ENCODE measurements at regions not wholly inside any gene's neighbourhood (a gene's known extent, or its start where the extent isn't known, plus 50 kb on each side); places are given as distances from the start of the nearest gene placed in this dataset.

GRCh38 chr16:86368261-86368660 is 142.1 kb upstream of the FOXF1 start:
- Histone ChIP-seq H3K4me3 (no peak overlapping the region), H3K4me1 (no peaks in the 10 kb centered on the region), H3K9me3 (no peaks in the 10 kb centered on the region), H3K36me3 (no peaks in the 10 kb centered on the region), H3K27me3 (peaks cover 0 to 27% of the 10 kb centered on the region in 2 donors), H3K27ac (no peak overlapping the region)
- 74 to 79% methylated on average over 12 of the region's 12 CpGs for WGBS, 2 donors
- DNase-seq (ENCODE audit: low spot score in 2 of 2): no peak
- no peak for TF ChIP-seq CTCF (IDR thresholded peaks at IDR 0.05)
- no peak for TF ChIP-seq EP300 (IDR thresholded peaks at IDR 0.05)
- no peak for TF ChIP-seq POLR2A (IDR thresholded peaks at IDR 0.05)

DNA sequence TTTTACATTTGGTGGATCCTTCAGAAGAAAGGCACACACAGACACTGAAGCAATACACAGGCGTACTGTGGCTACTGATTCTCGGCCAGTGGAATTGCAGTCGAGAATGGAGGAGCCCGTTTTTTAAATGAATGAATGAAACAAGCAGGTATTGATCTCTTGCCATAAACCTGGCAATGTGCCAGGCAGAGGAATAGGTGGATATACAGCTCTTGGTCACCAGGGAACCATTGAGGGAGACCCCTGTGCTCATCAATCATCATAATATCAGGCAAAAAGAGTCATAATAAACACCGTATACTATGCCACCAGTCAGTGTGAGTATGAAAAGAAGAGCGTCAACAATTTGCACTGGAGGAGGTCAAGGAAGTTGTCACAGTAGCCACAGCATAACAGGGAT is 140.3 kb upstream of the FOXF1 start:
- Histone ChIP-seq H3K4me3 (no peak overlapping the region), H3K36me3 (no peaks in the 10 kb centered on the region), H3K9me3 (peaks cover 0 to 13% (median 0%) of the 10 kb centered on the region in 4 donors), H3K27me3 (peaks cover 0 to 22% of the 10 kb centered on the region in 2 donors), H3K4me1 (no peaks in the 10 kb centered on the region), H3K27ac (no peak overlapping the region)
- no peak for DNase-seq (ENCODE audit: low spot score in 2 of 2)
- TF ChIP-seq CTCF (IDR thresholded peaks at IDR 0.05) (no peak), EP300 (IDR thresholded peaks at IDR 0.05) (no peak), POLR2A (IDR thresholded peaks at IDR 0.05) (no peak)
- WGBS, 2 donors: 80 to 83% methylated on average over 6 of the region's 6 CpGs

DNA sequence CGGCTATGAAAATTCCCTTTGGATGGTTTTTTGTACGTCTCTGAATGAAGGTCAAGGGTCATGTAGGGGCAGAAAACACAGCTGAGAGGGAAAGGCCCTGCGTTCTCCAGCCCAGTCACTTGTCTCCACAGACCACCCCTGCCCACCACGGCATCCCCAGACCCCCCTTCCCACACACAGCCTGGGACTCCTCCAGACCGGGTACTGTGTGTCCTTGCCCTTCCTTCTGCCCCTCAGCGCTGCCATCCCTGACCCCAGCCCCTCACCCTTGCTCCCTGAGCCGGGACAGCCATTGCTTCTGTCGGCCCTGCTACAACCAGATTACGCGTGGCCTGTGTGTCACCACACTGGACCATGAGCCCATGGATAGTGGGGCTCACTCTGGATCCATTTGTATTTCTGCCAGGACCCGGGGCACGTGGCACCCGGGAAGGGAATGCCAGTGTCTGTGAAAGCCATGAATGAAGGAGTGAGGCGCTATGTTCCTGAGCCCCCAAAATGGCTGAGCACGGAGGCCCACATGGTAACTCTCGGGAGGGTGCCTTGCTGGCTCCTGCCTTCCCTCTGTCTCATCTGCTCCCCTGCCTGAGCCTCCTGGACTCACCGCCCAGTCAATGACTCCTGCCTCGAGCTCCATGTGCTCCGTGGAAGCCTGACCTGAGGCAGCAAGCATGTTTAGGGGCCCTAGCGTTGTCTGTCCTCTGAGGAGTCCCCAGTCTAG is 139.1 kb upstream of the FOXF1 start:
- no peak for TF ChIP-seq EP300 (IDR thresholded peaks at IDR 0.05)
- TF ChIP-seq CTCF (IDR thresholded peaks at IDR 0.05): no peak
- TF ChIP-seq POLR2A (IDR thresholded peaks at IDR 0.05): no peak
- Histone ChIP-seq H3K4me1 (no peaks in the 10 kb centered on the region), H3K36me3 (no peaks in the 10 kb centered on the region), H3K27ac (no peak overlapping the region), H3K9me3 (peaks cover 0 to 13% (median 0%) of the 10 kb centered on the region in 4 donors), H3K4me3 (no peak overlapping the region), H3K27me3 (peaks cover 0 to 22% of the 10 kb centered on the region in 2 donors)
- no peak for DNase-seq (ENCODE audit: low spot score in 2 of 2)
- WGBS, 2 donors: 49 to 55% methylated on average over 20 of the region's 20 CpGs

- WGBS, 2 donors: 87 to 90% methylated on average over 7 to 8 of the region's 8 CpGs
- Histone ChIP-seq H3K27me3 (peaks cover 0 to 22% of the 10 kb centered on the region in 2 donors), H3K27ac (no peak overlapping the region), H3K4me1 (no peaks in the 10 kb centered on the region), H3K9me3 (peaks cover 0 to 16% (median 0%) of the 10 kb centered on the region in 4 donors), H3K4me3 (no peak overlapping the region), H3K36me3 (no peaks in the 10 kb centered on the region)
- TF ChIP-seq EP300 (IDR thresholded peaks at IDR 0.05) (no peak), CTCF (IDR thresholded peaks at IDR 0.05) (no peak), POLR2A (IDR thresholded peaks at IDR 0.05) (no peak)
- no peak for DNase-seq (ENCODE audit: low spot score in 2 of 2)
Measured at GRCh38 chr16:86372193-86372592, 138.1 kb upstream of the FOXF1 start.

DNA sequence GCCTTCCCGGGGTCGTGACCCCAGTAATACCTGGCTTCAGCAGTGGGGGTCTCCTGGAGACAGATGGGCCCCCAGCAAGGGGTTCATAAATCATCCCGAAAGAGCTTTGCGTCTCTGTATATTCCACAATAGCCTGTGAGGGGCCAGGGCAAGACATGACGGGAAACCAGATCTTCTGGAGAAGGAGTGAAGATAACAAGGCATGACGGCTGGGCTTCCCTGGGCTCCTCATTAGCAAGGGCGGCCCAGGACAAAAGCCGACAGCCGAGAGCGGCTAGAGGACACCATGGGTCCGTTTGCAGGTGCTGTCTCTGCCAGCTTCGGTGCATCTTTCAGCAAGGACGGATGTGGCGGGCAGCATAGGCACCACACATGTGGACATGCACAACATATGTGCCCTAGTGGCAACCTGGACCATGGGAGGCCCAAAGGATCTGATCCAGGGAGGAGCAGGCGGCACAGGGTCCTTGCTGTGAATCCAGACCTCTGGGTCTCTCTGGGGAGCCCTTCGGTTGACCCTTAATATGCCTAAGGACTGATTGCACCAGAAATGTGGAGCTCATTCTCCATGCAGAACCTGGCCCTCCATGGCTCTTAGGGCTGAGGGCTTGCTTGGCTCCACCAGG is 136.9 kb upstream of the FOXF1 start:
- H3K9me3 ChIP-seq: peaks cover 0 to 16% (median 0%) of the 10 kb centered on the region in 4 donors
- no peak overlapping the region for H3K27ac ChIP-seq
- TF ChIP-seq POLR2A (IDR thresholded peaks at IDR 0.05): no peak
- TF ChIP-seq CTCF (IDR thresholded peaks at IDR 0.05): no peak
- TF ChIP-seq EP300 (IDR thresholded peaks at IDR 0.05): no peak
- H3K27me3 ChIP-seq: peaks cover 0 to 17% of the 10 kb centered on the region in 2 donors
- no peaks in the 10 kb centered on the region for H3K36me3 ChIP-seq
- no peak for DNase-seq (ENCODE audit: low spot score in 2 of 2)
- 78 to 84% methylated on average over 16 of the region's 16 CpGs for WGBS, 2 donors
- no peak overlapping the region for H3K4me3 ChIP-seq
- no peaks in the 10 kb centered on the region for H3K4me1 ChIP-seq

Measured in tibial nerve (tissue), 4 donors.